HepG2 (cell line): ENCODE measurements at regions not wholly inside any gene's neighbourhood (a gene's known extent, or its start where the extent isn't known, plus 50 kb on each side); places are given as distances from the start of the nearest gene placed in this dataset.

Experiments used
- FOXC1 ChIP-seq: sonication (generic); formaldehyde crosslinking; IDR thresholded peaks from 2 replicates; pipeline ENCODE4 v1.8.0; 2022; ENCODE audit warnings: mild to moderate bottlenecking, missing genetic modification reagents, borderline replicate concordance
- ISX ChIP-seq: sonication (generic); formaldehyde crosslinking; conservative IDR thresholded peaks from 2 replicates; pipeline ENCODE4 v1.5.0; 2020; ENCODE audit warnings: missing genetic modification reagents
- KDM3A ChIP-seq: IDR thresholded peaks from 2 replicates; pipeline ENCODE4 v1.6.1; 2018; ENCODE audit warnings: low read depth, missing compliant biosample characterization
- KDM5A ChIP-seq: fragments of 200-600 bp; sonication (generic); IDR thresholded peaks from 2 replicates; pipeline ENCODE4 v1.7.0; 2018; ENCODE audit warnings: antibody characterized with exemption, mild to moderate bottlenecking, low read length, borderline replicate concordance
- ZSCAN5A ChIP-seq: sonication (generic); formaldehyde crosslinking; IDR thresholded peaks from 2 replicates; pipeline ENCODE4 v1.8.0; 2022; ENCODE audit warnings: mild to moderate bottlenecking, missing genetic modification reagents, borderline replicate concordance
- TF ChIP-seq, protein P1 (sequence below): sonication (generic); formaldehyde crosslinking; IDR thresholded peaks from 2 replicates; pipeline ENCODE4 v1.4.0; 2020; ENCODE audit warnings: mild to moderate bottlenecking, missing genetic modification reagents
- TF ChIP-seq, protein P2 (sequence below): sonication (generic); formaldehyde crosslinking; IDR thresholded peaks from 2 replicates; pipeline ENCODE4 v1.5.0; 2020; ENCODE audit warnings: mild to moderate bottlenecking, missing genetic modification reagents, moderate library complexity

GRCh38 chr14:30369502-30370180 lies 189.3 kb upstream of the G2E3 start:
- TF ChIP-seq FOXC1: no peak
- no peak for TF ChIP-seq ZSCAN5A (CRISPR knock-in tag)
- TF ChIP-seq, protein P1, sequence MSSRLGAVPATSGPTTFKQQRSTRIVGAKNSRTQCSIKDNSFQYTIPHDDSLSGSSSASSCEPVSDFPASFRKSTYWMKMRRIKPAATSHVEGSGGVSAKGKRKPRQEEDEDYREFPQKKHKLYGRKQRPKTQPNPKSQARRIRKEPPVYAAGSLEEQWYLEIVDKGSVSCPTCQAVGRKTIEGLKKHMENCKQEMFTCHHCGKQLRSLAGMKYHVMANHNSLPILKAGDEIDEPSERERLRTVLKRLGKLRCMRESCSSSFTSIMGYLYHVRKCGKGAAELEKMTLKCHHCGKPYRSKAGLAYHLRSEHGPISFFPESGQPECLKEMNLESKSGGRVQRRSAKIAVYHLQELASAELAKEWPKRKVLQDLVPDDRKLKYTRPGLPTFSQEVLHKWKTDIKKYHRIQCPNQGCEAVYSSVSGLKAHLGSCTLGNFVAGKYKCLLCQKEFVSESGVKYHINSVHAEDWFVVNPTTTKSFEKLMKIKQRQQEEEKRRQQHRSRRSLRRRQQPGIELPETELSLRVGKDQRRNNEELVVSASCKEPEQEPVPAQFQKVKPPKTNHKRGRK: no peak
- no peak for TF ChIP-seq KDM5A
- TF ChIP-seq, protein P2, sequence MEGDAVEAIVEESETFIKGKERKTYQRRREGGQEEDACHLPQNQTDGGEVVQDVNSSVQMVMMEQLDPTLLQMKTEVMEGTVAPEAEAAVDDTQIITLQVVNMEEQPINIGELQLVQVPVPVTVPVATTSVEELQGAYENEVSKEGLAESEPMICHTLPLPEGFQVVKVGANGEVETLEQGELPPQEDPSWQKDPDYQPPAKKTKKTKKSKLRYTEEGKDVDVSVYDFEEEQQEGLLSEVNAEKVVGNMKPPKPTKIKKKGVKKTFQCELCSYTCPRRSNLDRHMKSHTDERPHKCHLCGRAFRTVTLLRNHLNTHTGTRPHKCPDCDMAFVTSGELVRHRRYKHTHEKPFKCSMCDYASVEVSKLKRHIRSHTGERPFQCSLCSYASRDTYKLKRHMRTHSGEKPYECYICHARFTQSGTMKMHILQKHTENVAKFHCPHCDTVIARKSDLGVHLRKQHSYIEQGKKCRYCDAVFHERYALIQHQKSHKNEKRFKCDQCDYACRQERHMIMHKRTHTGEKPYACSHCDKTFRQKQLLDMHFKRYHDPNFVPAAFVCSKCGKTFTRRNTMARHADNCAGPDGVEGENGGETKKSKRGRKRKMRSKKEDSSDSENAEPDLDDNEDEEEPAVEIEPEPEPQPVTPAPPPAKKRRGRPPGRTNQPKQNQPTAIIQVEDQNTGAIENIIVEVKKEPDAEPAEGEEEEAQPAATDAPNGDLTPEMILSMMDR: no peak
- no peak for TF ChIP-seq ISX (CRISPR knock-in tag)
- TF ChIP-seq KDM3A (CRISPR knock-in tag): no peak
